NCI-H1417 treated with DMSO at 0.1 percent for 48 hours (cell line): ENCODE measurements at regions not wholly inside any gene's neighbourhood (a gene's known extent, or its start where the extent isn't known, plus 50 kb on each side); places are given as distances from the start of the nearest gene placed in this dataset.
A peak's percentile ranks its signal among the peaks of the same experiment; 100 is the strongest.
"Not testable (repeated sequence)": the region's sequence is repeated elsewhere in the genome, so short reads cannot be mapped to it uniquely, and the experiment has no call there.

Source experiments
- DNase-seq: peaks from one replicate; lab custom pipeline; 2025; lab: John Stamatoyannopoulos, UW

DNA sequence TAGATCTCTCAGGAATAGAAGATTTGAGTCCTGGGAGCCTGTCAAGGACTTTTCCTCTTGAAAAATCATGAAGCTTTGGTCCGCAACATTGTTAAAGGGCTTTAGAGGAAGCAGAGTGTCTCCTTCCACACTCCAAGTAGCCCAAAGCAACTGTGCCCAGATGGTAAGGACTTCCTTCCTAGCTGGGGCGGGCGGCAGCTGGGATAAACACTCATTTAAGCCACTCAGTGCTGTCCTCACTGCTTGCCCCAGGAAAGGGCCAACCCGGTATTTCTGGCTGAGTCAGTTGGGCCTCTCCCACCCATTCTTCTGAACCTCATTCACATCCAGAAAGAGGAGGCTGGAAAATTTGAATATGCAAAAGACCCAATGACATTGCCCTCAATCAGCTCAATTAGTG, 144.3 kb downstream of the CHIC2 start:
- no peak for DNase-seq

DNA sequence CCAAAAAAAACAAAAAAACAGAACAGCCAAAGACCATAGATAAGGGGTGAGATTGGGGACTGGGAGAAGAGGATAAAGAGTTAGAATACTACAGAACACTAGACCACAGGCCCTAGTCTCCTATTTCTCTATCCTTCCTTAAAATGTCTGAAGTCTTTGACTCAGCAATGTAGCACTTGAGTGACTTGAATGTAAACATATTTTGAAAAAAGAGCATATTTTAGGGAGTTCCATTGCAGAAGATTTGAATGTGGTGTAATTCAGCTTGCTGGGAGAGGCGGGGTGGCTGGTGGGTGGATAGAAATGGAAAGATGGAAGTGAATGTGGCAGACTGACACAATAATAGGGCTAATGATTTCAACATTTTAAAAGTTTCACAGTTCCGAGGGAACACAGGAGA, 144.9 kb downstream of the CHIC2 start:
- DNase-seq, result no peak

DNA sequence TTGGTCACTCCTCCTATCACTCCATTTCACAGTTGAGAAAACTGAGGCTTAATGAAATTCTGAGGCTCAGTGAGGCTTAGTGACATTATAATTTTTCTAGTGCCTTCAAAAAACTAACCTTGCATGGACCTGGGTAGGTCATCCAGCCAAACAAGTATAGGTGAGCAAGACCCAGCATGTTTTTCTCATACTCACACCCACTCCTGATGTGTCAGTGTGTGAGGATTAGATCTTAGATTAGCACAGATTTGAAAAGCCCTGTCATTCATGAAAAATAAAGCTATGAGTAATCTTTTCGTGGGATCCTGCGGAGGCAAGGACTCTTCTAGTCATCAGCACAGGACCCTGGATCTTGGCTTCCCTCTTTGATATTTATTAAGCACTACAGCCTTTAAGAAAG, 146.7 kb downstream of the CHIC2 start:
- DNase-seq, result no peak

DNA sequence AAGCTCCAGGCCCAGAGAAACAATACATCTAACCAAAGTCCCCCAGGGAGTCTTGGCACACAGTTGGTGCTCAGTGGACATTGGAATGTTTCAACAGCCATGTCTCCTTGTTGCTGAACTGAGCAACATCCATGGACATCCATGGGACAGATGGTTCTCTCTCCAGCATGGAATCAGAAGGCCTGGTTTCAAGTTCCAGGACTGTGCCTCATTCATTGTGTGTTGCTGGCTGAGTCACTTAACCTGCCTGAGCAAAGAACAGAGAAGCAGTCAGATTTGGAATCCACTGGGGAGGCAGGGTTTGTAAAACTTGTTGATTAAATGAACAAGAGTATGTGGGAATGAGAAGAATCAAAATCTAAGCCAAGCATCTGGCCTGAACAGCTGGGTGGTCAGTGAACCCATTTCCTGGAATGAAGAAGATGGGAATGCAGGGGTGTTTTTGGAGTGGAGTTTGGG, 147.9 kb downstream of the CHIC2 start:
- no peak for DNase-seq

DNA sequence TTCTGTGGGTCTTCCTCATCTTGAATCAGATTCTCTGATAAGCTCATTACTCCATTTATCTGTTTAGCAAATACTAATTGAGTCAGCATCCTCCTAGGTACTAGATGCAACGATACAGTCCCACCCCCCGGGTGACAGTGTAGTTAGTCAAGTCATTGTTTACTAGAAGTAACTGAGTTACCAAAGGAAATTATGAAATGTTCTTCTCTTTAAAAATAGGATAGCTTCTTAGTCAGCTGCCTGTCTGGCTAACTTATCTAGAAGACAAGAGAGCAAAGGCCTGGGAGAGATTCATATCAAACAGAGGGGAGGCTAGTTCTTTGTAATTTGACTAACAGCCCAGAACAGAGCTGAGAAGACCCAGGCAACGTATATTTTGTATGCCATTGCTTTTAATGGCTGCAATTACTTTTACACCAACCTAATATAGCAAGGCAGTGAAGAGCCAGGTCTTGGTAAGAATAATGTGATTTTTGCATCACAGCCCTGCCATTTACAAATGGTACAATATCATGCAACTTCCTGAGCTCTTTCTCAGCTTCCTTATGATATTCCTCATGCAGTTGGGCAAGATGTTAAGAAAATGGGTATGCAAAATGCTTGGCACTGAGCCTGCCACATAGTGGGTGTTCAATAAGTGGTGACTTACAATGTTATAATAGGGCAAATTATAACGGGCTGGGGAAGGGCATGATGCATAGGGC, 149.9 kb downstream of the CHIC2 start:
- no peak for DNase-seq

DNA sequence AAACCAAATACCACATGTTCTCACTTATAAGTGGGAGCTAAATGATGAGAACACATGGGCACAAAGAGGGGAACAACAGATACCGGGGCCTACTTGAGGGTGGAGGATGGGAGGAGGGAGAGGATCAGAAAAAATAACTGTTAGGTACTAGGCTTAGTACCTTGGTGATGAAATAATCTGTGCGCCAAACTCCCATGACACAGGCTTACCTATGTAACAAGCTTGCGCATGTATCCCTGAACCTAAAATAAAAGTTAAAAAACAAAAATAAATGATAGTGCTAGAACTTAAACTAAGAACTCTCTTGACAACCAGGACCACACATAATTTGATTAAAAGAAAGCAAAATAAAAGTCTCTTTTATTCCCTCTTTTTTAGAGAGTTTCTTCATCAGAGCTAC, 150.6 kb downstream of the CHIC2 start:
- DNase-seq, result no peak

DNA sequence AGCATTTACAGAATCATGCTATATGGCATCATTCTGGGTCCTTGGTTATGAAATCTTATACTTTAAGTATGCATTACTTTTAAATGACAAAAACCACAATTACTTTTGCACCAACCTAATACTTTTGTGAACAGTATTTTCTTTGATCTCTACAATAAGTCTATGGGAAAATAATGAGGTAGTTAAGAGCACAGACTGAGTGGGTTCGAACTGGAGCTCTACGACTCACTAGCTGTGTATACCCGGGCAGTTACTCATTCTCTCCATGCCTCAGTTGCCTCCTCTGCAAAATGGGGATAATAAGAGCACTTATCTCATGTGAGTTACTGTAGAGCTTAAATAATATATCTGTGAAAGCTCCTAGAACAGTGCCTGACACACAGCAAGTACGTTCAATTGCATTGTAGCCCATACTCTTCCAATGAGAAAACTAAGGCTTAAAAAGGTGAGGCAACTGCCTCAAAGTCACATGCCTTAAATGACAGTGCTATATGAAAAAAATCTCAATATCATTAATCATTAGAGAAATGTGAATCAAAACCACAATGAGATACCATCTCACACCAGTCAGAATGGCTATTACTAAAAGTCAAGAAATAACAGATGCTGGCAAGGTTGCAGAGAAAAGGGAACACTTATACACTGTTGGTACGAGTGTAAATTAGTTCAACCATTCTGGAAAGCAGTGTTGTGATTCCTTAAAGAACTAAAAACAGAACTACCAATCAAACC, 151.5 kb downstream of the CHIC2 start:
- DNase-seq, result no peak

DNA sequence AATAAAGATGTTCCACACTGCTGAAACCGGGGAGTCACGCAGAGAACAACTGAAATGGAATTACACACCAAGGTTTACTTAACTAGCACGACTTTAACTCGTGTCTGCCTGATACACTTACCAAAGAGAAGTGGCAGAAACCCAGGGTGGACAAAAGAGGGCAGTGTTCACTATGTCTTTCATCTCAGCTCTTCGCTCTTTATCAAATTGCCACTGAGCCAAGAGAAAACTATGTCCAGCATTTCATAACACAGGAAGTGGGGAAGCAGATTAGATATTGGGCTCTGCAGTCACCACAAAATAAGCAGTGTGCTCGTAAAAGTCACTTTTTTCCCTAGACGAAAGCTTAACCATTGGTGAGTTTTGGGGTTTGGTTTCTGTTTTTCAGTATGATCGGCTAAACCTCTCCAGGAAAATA, 155.7 kb downstream of the CHIC2 start:
- DNase-seq, result peak; percentile 8

DNA sequence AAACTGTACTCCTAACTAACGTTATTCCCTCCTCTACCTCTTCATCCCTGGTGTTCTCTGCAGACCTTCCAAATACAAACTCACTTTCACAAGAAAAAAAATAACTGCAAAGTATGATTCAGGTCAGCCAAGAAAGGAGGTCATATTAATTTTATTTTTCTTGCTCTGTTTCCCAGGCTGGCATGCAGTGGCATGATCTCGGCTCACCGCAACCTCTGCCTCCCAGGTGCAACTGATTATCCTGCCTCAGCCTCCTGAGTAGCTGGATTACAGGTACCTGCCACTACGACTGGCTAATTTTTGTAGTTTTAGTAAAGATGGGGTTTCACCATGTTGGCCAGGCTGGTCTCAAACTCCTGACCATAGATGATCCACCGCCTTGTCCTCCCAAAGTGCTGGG, 156.6 kb downstream of the CHIC2 start:
- DNase-seq, result no peak

DNA sequence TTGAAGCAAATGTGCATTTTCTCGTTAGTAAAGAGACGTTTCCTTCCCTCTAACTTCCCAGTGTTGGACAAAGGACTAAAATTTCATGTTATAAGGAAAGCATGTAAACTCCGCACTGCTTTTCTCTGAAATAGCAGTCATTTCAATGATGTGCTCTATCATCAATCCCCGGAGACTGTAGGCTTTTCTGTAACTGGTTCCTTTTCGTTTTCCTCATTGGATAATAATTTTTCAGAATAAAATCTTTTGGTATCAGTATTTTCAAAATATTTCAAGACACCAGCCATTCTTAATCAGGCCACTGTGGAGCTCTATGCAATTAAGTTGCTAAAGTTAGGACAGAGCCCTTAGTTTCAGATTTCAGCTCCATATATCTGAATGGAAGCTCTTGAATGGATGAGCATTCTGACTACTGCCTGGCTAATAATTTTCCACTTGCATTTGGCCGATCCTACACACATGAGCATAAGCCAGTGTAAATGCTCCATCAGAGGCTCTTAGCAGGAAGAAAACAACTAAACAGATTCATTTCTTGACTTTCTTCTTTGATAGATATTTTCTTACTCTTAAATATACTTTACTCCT, 157.7 kb downstream of the CHIC2 start:
- DNase-seq, result no peak

DNA sequence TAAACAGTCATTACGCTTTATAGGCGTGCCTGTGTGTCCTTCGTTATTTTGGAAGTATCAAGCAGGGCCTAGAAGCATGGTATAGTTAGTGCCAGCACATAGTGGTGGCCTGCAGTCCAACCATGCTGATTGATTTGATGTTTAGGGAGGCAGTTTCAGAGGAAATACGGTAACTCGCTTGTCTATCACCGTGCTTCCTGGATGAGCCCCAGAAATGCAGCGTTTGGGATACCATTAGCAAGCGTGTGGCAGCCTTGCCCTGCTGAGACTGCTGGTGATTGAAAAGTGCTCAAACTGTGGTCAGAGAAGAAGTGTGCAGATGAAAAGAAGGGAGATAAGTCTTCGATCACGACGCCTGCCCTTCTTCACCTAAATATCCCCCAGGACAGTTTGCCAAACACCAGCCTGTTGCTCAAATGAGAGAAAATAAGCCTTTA, 158.4 kb downstream of the CHIC2 start:
- DNase-seq, result no peak

DNA sequence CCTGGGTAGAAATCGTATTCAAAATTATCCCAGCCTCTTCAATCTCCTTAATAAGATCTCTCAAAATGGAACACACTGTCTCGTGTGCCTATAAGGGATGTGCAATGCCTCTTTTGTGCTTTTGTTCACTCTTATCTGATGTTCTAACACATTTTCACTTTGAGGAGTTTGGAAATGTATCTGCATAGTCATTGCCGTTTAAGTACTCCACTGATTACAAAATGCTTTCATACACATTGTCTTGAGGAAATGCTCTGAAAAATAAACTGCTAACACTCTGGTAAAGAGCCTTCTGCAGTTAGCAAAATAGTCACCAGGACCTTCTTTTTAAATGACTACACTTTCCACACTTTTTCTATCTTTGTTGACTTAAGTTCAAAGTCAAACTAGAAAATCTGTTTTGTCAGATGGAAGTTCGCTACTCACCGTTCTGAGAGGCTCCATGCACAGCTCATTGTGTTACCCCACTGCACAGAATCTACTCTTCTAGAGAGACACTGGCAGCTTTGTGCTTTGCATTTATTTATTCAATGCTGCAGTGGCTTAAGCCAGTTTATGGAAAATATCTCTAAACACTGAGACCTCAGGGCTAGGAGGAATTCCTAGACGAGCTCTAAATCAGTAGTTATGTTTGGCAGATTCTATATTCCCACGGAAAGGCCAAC, 159.0 kb downstream of the CHIC2 start:
- no peak for DNase-seq

DNA sequence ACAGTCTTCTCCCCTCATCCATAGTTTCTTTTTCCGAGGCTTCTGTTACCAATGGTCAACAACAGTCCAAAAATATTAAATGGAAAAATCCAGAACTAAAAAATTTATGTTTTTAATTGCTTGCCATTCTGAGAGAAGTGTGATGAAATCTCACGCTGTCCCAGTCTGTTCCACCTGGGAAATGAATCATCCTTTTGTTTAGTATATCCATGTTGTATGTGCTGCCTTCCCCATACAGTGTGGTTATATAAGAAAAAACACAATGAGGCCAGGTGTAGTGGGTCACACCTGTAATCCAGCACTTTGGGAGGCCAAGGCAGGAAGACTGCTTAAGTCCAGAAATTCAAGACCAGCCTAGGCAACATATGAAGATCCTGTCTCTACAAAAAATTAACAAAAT, 161.6 kb downstream of the CHIC2 start:
- no peak for DNase-seq

DNA sequence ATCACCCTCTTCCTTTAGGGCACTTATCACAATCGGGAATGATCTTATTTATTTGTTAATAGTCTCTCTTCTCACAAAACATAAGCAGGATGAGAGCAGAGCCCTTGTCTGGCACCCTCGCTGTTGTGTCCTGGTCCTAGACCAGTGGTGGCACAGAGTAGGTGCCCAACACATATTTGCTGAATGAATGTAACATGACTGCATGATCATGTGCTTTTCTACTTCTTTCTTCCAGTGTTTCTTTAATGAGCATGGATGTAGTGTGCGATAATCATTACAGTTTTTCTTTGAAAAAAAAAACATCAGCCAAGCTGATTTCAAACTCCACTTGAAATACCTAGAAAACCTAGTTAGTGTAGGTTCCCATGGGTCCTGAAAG, 164.1 kb downstream of the CHIC2 start:
- DNase-seq, result no peak

DNA sequence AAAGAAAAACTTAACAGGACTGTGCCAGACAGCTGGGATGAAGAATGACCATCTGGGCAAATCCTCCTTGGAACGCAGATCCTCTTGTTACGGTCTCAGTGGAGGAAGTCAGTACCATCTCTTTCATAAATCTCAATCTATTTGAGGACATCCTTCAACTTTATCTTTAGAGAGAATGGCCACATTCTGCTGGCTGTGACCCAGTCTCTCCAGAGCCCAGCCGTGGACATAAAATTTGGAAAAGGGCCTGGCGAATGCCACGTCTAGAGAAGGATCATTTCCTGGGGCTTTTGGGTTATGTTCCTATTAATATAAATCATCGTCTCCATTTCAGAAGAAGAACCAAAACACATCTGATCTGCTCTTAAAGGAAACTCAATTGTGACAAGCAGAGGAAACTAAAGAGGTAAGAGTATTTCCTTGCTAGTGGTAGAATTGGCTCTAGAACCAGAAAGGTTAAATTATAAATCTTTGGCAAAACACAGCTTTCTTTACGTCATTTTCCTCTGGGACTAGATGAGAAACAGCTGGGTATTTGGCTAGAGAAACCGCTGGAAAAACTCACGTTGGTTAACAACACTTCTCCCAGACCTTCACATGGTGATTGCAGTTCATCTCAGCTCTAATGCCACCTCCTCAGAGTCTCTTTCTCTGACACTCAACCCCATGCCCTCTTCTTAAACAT, 164.7 kb downstream of the CHIC2 start:
- DNase-seq, result no peak

DNA sequence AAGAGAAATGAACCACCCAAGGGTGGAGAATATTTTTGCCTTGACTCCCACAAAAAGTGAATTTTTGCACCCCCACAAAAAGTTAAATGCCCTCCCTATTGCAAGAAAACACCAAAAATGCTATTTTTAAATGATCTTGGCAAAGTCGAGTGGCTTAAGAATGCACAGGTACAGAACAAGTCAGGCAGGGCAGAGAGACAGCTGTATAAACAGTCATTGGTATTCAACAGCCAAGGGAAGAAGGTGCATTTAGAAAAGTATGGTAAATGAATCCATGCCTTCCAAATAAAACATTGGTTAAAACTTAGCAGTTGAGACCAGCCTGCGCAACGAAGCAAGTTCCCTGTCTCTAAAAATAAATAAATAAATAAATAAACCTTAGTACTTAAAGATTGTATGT, 169.3 kb downstream of the CHIC2 start:
- no peak for DNase-seq

DNA sequence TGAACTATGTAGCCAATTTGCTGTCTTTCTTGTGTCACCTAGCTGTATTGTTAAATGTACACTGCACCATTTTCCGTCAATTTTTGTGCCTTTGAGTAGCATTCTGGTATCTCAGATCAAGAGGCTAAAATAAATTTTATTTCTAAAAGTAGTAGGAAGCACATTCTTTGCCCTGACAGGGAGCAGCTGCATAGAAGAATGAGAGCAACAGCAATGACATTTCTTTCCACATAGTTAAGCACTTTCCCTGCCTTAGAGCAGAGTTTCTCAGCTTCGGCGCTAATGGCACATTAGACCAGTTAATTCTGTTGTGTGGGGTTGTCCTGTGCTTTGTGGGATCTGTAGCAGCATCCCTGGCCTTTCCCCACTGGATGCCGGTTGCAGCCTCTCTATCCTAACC, 173.9 kb downstream of the CHIC2 start:
- no peak for DNase-seq

DNA sequence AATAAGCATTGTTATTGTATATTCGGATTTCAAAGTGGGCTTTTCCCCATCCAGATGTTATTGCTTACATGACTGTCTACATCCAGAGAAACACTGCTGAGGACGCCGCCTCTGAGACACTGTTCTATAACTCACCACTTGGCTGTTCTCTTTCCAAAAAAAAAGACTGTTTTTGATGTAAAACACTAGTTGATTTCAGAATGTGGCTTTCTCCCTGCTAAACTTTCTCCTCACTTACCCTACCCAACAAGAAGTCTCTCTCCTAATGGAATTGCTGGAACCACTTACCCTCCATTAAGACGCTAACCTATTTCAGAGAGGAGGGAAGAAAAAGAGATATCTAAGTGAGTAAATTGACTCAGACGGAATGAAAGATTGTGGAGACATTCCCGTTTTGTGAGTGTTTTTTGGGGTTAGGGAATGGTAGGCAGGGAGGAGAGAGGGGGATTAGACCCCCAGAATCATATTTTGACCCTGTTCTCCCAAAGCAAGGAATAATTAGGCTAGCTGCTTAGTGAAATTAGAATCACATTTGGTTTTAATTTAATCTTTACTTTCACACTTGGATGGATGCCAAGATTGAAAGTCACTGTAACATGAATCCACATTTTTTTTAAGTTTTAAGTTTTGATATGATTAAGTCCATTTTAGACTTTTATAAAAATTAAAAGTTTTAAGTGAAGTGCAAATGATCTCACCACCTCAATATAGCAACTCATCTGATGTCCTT, 174.9 kb downstream of the CHIC2 start:
- no peak for DNase-seq

DNA sequence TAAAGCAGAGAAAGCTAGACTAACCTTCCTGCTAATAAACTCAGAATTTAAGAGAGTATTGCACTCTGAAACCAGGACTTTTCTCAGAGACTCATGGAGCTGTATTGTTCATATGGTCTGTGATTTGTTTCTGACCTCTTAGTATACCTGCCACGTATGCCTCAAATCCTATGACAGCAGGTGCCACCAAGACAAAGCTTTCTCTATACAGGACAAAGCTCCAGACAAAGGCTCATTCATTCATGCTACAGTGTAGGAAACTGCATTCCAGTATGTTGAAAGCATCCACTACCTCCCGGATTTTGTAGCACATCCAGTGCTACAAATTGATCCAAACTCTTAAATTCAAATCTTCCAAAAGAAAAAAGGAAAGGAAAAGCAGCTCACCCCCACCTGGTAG, 178.3 kb downstream of the CHIC2 start:
- no peak for DNase-seq

DNA sequence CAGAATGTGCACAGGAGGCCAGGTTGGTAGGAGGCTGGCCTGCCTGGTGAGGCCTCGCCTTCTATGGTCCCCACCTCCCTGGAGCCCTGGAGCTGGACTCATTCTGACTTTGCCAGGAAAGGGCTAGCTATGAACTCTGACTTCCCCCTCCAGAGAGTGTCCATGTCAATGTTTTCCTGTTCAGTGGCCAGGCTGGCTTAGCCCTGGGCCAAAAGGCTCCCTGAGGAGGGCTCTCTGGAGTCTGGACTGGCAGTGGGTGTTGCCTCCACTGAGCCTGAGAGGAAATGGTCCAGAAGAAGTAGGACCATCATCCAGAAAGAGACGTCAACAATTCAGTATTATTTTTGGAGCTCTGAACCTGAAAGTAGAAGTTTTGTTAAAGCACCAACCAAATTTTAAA, 178.7 kb downstream of the CHIC2 start:
- DNase-seq, result no peak

DNA sequence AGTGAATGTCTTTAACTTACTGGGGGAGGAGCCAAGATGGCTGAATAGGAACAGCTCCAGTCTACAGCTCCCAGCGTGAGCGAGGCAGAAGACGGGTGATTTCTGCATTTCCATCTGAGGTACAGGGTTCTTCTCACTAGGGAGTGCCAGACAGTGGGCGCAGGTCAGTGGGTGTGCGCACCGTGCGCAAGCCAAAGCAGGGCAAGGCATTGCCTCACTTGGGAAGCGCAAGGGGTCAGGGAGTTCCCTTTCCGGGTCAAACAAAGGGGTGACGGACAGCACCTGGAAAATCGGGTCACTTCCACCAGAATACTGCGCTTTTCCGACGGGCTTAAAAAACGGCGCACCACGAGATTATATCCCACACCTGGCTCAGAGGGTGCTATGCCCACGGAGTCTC, 187.3 kb downstream of the CHIC2 start:
- DNase-seq, result not testable (repeated sequence)

DNA sequence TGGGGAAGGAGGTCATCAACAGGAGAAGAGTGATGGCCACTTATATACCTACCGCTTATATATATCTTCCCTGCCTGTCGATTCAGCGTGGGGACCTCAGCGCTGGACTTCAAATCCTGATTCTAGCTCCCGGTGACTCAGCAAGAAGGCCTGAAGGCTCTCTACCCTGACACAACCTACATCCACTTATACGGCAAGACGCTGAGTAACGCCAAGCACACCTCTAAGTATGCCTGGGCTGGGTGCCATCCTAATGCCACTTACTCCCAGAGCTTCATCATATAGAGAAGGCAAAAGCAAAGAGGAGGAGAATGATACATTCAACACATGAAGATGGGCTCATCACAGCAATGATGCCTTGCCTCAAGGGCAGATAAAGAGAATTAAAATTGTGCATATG, 198.3 kb downstream of the CHIC2 start:
- no peak for DNase-seq
